ENCODE measurements at regions not wholly inside any gene's neighbourhood (a gene's known extent, or its start where the extent isn't known, plus 50 kb on each side); places are given as distances from the start of the nearest gene placed in this dataset.

- no peak for TF ChIP-seq SIN3A (IDR thresholded peaks at IDR 0.05; ENCODE audit: borderline replicate concordance, insufficient read depth, low read length)
- no peak for TF ChIP-seq FOXP2 (optimal IDR thresholded peaks at IDR 0.05; ENCODE audit: borderline replicate concordance, extremely low read depth, extremely low read length, insufficient read depth)
- TF ChIP-seq TAF1 (IDR thresholded peaks at IDR 0.05; ENCODE audit: borderline replicate concordance, insufficient read depth, low read length), result no peak
- TF ChIP-seq POLR2AphosphoS5 (IDR thresholded peaks at IDR 0.05; ENCODE audit: low read depth, low read length), result no peak
- no peak for TF ChIP-seq REST (IDR thresholded peaks at IDR 0.05; ENCODE audit: insufficient read depth in 1 of 2, low read depth in 2 of 2, low read length in 2 of 2)
These were observed 714.0 kb upstream of the ID2 start for GRCh38 chr2:7967707-7968405.

- no peak for TF ChIP-seq REST (IDR thresholded peaks at IDR 0.05; ENCODE audit: insufficient read depth in 1 of 2, low read depth in 2 of 2, low read length in 2 of 2)
- no peak for TF ChIP-seq SIN3A (IDR thresholded peaks at IDR 0.05; ENCODE audit: borderline replicate concordance, insufficient read depth, low read length)
- no peak for TF ChIP-seq TAF1 (IDR thresholded peaks at IDR 0.05; ENCODE audit: borderline replicate concordance, insufficient read depth, low read length)
- TF ChIP-seq FOXP2 (optimal IDR thresholded peaks at IDR 0.05; ENCODE audit: borderline replicate concordance, extremely low read depth, extremely low read length, insufficient read depth), result no peak
- TF ChIP-seq POLR2AphosphoS5 (IDR thresholded peaks at IDR 0.05; ENCODE audit: low read depth, low read length), result no peak
These were observed 711.9 kb upstream of the ID2 start for GRCh38 chr2:7969756-7970515.

GRCh38 chr2:7971248-7971647, 710.6 kb upstream of the ID2 start:
- TF ChIP-seq FOXP2 (optimal IDR thresholded peaks at IDR 0.05; ENCODE audit: borderline replicate concordance, extremely low read depth, extremely low read length, insufficient read depth) (no peak), TAF1 (IDR thresholded peaks at IDR 0.05; ENCODE audit: borderline replicate concordance, insufficient read depth, low read length) (no peak), SIN3A (IDR thresholded peaks at IDR 0.05; ENCODE audit: borderline replicate concordance, insufficient read depth, low read length) (no peak), REST (IDR thresholded peaks at IDR 0.05; ENCODE audit: insufficient read depth in 1 of 2, low read depth in 2 of 2, low read length in 2 of 2) (no peak), POLR2AphosphoS5 (IDR thresholded peaks at IDR 0.05; ENCODE audit: low read depth, low read length) (no peak)

- TF ChIP-seq FOXP2 (optimal IDR thresholded peaks at IDR 0.05; ENCODE audit: borderline replicate concordance, extremely low read depth, extremely low read length, insufficient read depth) (no peak), TAF1 (IDR thresholded peaks at IDR 0.05; ENCODE audit: borderline replicate concordance, insufficient read depth, low read length) (no peak), REST (IDR thresholded peaks at IDR 0.05; ENCODE audit: insufficient read depth in 1 of 2, low read depth in 2 of 2, low read length in 2 of 2) (no peak), POLR2AphosphoS5 (IDR thresholded peaks at IDR 0.05; ENCODE audit: low read depth, low read length) (no peak)
These were observed 710.0 kb upstream of the ID2 start for GRCh38 chr2:7971841-7972240.
